KMS-11 (cell line): ENCODE measurements at regions not wholly inside any gene's neighbourhood (a gene's known extent, or its start where the extent isn't known, plus 50 kb on each side); places are given as distances from the start of the nearest gene placed in this dataset.

Experiments used
- H2AFZ ChIP-seq: fragments of 200-600 bp; sonication (generic); 2 replicates; pipeline ENCODE4 v1.6.1; 2016; ENCODE audit warnings: antibody characterized with exemption, mixed run types, low read depth
- H3K27ac ChIP-seq: fragments of 200-600 bp; sonication (generic); 2 replicates; pipeline ENCODE4 v1.6.1; 2016; ENCODE audit warnings: mild to moderate bottlenecking, mixed run types
- H3K27me3 ChIP-seq: fragments of 200-600 bp; sonication (generic); 2 replicates; pipeline ENCODE4 v1.6.1; 2017; ENCODE audit warnings: mild to moderate bottlenecking, low read depth, mixed run types, moderate library complexity; ENCODE audit not compliant: insufficient read depth
- H3K36me3 ChIP-seq: fragments of 200-600 bp; sonication (generic); 2 replicates; pipeline ENCODE4 v1.6.1; 2017; ENCODE audit warnings: mild to moderate bottlenecking, mixed run types; ENCODE audit not compliant: insufficient read depth
- H3K4me1 ChIP-seq: fragments of 200-600 bp; sonication (generic); 2 replicates; pipeline ENCODE4 v1.6.1; 2016; ENCODE audit warnings: mild to moderate bottlenecking, low read depth, mixed run types; ENCODE audit not compliant: poor library complexity, severe bottlenecking
- H3K4me2 ChIP-seq: fragments of 200-600 bp; sonication (generic); 2 replicates; pipeline ENCODE4 v1.7.0; 2016; ENCODE audit warnings: mild to moderate bottlenecking, mixed run types
- H3K4me3 ChIP-seq: fragments of 200-600 bp; sonication (generic); IDR thresholded peaks from 2 replicates; pipeline ENCODE4 v1.6.1; 2017; ENCODE audit warnings: low read depth, low read length, mixed read lengths; ENCODE audit not compliant: insufficient read depth
- H3K79me2 ChIP-seq: fragments of 200-600 bp; sonication (generic); 2 replicates; pipeline ENCODE4 v1.6.1; 2016; ENCODE audit warnings: low read depth, mixed run types; ENCODE audit not compliant: insufficient read depth
- H3K9ac ChIP-seq: fragments of 200-600 bp; sonication (generic); 2 replicates; pipeline ENCODE4 v1.6.1; 2016; ENCODE audit warnings: mild to moderate bottlenecking, mixed run types
- H4K20me1 ChIP-seq: fragments of 200-600 bp; sonication (generic); 2 replicates; pipeline ENCODE4 v1.6.1; 2016; ENCODE audit warnings: mild to moderate bottlenecking, mixed run types; ENCODE audit not compliant: insufficient read depth
- TF ChIP-seq, protein P1 (sequence below): fragments of 200-600 bp; sonication (generic); conservative IDR thresholded peaks from 2 replicates; pipeline ENCODE4 v1.6.1; 2017; ENCODE audit warnings: low read depth, mild to moderate bottlenecking, antibody characterized with exemption, low read length, moderate library complexity, mixed read lengths

DNA sequence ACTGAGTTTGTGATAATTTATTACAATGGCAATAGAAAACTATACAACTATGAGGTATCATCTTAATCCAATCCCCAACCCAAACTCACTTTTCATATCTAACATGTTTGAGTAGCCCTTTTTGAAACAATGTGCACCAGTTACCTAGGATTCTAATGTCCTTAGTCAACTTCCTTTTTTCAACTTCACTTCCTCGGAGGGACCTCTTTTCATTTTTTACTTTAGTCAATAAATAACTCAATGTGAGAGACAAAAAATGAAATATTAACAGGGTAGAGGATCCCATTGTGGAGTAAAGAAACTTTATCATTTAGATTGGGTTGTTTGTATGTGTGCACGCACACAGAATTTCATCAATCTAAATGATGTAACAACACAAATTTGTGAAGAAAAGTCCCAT is 193.6 kb upstream of the LRRC3B start:
- Histone ChIP-seq H4K20me1 (no peaks in the 10 kb centered on the region), H3K4me2 (no peak overlapping the region), H3K9ac (no peak overlapping the region), H3K36me3 (no peaks in the 10 kb centered on the region), H3K27ac (no peak overlapping the region), H2AFZ (no peak overlapping the region), H3K4me3 (no peak overlapping the region), H3K27me3 (no peaks in the 10 kb centered on the region), H3K4me1 (peaks cover 18% of the 10 kb centered on the region), H3K79me2 (no peaks in the 10 kb centered on the region)
- TF ChIP-seq, protein P1, sequence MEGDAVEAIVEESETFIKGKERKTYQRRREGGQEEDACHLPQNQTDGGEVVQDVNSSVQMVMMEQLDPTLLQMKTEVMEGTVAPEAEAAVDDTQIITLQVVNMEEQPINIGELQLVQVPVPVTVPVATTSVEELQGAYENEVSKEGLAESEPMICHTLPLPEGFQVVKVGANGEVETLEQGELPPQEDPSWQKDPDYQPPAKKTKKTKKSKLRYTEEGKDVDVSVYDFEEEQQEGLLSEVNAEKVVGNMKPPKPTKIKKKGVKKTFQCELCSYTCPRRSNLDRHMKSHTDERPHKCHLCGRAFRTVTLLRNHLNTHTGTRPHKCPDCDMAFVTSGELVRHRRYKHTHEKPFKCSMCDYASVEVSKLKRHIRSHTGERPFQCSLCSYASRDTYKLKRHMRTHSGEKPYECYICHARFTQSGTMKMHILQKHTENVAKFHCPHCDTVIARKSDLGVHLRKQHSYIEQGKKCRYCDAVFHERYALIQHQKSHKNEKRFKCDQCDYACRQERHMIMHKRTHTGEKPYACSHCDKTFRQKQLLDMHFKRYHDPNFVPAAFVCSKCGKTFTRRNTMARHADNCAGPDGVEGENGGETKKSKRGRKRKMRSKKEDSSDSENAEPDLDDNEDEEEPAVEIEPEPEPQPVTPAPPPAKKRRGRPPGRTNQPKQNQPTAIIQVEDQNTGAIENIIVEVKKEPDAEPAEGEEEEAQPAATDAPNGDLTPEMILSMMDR = no peak

DNA sequence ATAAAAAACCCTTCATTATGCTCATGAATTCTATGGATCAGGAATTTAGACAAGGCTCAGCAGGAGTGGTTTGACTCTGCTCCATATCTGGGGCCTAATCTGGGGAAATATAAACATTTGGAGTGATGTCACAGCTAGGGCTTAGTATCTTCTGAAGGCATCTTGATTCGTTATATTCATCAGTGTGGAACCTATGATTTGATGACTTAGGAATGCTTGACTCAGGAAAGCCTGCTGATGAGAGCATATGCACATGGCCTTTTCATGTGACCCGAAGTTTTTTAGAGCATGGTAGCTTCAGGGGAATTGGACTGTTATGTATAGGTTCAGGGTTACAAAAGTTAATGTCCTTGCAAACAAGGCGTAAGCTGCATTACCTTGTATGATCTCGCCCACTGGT is 184.9 kb upstream of the LRRC3B start:
- H3K27me3 ChIP-seq = no peaks in the 10 kb centered on the region
- H3K4me3 ChIP-seq = no peak overlapping the region
- no peaks in the 10 kb centered on the region for H3K79me2 ChIP-seq
- H4K20me1 ChIP-seq = no peaks in the 10 kb centered on the region
- H3K9ac ChIP-seq = no peak overlapping the region
- H3K36me3 ChIP-seq = no peaks in the 10 kb centered on the region
- H3K27ac ChIP-seq = no peak overlapping the region
- no peak overlapping the region for H3K4me2 ChIP-seq
- H2AFZ ChIP-seq = no peak overlapping the region
- H3K4me1 ChIP-seq = no peaks in the 10 kb centered on the region
- TF ChIP-seq, protein P1 = no peak

DNA sequence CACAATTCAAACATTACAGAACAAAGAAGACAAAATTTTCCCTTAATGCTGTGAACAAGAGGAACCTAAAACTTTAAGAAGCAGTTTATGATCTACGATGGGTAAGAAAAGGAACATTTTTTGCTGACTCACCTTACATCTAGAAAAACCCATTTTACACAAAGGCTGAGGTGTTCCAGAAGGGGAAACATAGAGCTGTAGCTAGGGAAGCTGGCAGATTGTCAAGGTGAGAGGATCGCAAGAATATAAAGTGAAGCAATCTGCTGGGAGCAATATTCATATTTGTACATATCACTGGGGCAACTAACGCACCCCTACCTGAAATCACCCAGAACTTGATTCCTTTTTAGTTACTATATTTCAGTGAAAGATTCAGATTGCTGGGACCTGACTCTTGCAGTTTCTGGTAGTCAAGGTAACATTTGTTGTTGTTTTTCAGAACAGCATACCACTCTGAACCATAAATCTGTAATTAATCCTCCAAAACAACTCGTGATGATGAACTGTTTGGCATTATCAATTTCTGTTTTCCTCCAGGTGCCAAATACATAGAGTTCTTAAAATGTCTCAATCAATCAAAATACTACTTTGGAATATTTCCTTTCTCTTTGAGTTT is 184.1 kb upstream of the LRRC3B start:
- Histone ChIP-seq H3K4me3 (no peak overlapping the region), H3K27me3 (no peaks in the 10 kb centered on the region), H3K4me1 (no peaks in the 10 kb centered on the region), H2AFZ (no peak overlapping the region), H3K36me3 (no peaks in the 10 kb centered on the region), H3K79me2 (no peaks in the 10 kb centered on the region), H3K4me2 (no peak overlapping the region), H3K9ac (no peak overlapping the region), H4K20me1 (no peaks in the 10 kb centered on the region), H3K27ac (no peak overlapping the region)
- TF ChIP-seq, protein P1 = no peak

DNA sequence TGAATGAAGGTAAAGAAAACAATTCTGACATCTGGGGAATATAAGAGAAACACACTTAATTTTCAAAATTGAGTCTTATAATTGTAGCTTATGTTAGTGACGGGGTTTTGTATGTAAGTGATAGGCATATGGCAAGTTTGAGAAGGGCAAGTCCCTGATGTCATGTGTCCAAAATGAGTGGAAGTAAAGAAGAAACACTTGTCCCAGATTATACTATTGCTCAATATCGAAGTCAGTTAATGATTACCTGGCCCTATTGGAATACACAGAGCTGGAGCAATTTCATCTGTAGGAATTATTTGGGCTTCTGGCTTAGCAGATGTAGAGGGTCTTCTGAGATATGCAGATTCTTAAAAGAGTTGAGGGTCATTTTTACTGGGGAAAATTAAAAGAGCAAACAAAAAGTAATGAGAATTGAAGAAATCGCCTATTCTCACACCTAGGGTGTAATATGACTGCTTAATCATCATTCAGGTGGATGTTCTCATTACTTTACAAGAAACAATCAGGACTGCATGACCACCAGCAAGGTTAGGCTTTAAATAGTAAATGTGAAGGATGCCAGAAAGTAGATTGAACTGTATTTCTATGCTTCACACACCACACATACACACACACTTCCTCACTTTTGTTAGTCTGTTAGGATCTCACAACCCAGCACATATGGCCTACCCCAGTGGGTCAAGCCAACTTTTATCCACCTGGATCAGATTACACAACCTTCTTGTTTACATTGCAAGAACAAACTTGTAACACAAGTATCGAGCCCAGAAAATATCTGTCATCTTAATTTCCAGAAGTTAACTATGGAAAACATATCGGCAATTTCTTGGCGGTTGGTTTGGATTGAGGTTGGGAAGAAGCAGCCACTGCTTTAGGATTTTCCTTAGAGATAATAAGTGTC is 183.3 kb upstream of the LRRC3B start:
- TF ChIP-seq, protein P1 = no peak
- Histone ChIP-seq H3K79me2 (no peaks in the 10 kb centered on the region), H3K36me3 (no peaks in the 10 kb centered on the region), H3K4me3 (no peak overlapping the region), H3K27me3 (no peaks in the 10 kb centered on the region), H3K4me2 (no peak overlapping the region), H3K4me1 (no peaks in the 10 kb centered on the region), H2AFZ (no peak overlapping the region), H3K27ac (no peak overlapping the region), H3K9ac (no peak overlapping the region), H4K20me1 (no peaks in the 10 kb centered on the region)
